ENCODE measurements at regions not wholly inside any gene's neighbourhood (a gene's known extent, or its start where the extent isn't known, plus 50 kb on each side); places are given as distances from the start of the nearest gene placed in this dataset.

DNA sequence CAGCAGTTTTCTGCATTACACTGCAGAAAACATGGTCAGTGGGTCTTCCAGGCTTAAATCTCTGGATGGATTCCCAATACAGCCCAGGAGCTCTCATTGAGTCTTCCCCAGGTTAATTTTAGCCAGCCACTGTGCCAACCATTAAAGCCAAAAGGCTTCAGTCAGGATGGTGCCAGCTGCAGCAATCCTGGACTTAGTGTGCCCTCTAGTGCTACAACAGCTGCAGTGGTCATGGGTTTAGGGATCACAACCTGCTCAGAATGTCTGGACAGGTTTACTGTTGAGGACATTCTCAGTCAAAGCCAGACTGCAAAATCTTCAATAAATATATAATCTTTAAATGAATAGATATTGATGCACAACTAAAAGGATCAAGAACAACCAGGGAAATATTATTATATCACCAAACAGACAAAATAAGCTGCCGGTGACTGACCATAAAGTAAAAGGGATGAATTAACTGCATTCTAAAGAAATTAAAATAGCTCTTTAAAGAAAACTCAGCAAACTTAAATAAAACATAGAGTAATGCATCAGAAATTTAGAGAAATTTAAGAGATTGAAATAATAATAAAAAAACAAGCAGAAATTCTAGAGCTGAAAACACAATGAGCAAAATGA lies 639.9 kb downstream of the SPOCK3 start (continued):
- no peak for TF ChIP-seq RARB (CRISPR knock-in tag; IDR thresholded peaks at IDR 0.05)
- no peak for TF ChIP-seq ZC3H11A (IDR thresholded peaks at IDR 0.05)
- no peak for TF ChIP-seq FOSB (CRISPR knock-in tag; IDR thresholded peaks at IDR 0.05)
- no peak for TF ChIP-seq HDAC2 (IDR thresholded peaks at IDR 0.05)
- TF ChIP-seq PBX3 (IDR thresholded peaks at IDR 0.05): no peak

DNA sequence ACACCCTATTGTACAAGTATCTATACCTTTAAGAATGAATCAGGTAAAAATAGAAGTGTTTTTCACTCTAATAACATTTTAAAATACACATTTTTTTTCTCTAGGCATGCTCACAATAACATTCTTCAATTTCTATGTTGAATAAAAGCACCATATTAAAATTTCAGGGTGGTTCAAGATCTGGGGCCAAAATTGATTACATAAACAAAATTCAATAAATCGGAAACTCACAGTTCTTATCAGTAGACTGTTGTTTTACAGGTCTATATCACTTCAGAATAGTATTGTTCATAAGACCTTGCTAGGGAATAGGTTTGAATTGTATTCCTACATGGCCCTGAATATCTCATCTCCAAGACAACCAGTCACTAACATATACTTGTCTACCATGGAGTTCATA lies 634.0 kb downstream of the SPOCK3 start:
- 46% methylated on average over 1 of the region's 1 CpG for WGBS (ENCODE audit: missing lambda C conversion rate)
- TF ChIP-seq JUN (IDR thresholded peaks at IDR 0.05) (no peak), MAFK (IDR thresholded peaks at IDR 0.05; ENCODE audit: partially characterized antibody) (peak; percentile 47)
- no peak overlapping the region for H3K27ac ChIP-seq
- no peak for DNase-seq (ENCODE audit: low read depth in 1 of 2, low spot score in 1 of 2)
- ChIA-PET CTCF (no interaction called here), POLR2A (no interaction called here)
- H3K4me1 ChIP-seq: no peaks in the 10 kb centered on the region
- no peak overlapping the region for H3K4me2 ChIP-seq
- no peaks in the 10 kb centered on the region for H3K9me3 ChIP-seq
- ATAC-seq: no peak
- H3K4me3 ChIP-seq: no peak overlapping the region
- FAIRE-seq: no peak

DNA sequence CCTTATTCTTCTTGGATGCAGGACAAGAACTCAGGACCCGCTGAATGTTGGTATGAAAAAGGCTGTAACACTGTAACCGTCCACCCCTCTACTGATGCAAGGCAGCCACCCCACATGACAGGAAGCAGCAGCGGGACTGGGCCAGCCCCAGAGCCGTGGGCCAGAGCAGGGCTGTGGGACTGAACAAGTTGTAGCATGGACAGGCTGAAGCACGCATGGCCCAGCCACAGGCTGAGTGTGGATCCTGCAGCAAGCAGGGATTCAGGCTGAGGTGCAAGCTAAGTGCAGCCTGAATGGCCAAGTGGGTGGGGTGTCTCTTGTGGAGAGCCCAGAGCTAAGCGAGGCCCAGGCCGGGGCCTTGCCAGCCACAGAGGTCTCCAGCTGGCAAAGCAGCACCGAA lies 632.2 kb downstream of the SPOCK3 start:
- 50% methylated on average over 8 of the region's 8 CpGs for WGBS (ENCODE audit: missing lambda C conversion rate)
- TF ChIP-seq ZNF302 (CRISPR knock-in tag; IDR thresholded peaks at IDR 0.05): no peak
- TF ChIP-seq, protein P1, sequence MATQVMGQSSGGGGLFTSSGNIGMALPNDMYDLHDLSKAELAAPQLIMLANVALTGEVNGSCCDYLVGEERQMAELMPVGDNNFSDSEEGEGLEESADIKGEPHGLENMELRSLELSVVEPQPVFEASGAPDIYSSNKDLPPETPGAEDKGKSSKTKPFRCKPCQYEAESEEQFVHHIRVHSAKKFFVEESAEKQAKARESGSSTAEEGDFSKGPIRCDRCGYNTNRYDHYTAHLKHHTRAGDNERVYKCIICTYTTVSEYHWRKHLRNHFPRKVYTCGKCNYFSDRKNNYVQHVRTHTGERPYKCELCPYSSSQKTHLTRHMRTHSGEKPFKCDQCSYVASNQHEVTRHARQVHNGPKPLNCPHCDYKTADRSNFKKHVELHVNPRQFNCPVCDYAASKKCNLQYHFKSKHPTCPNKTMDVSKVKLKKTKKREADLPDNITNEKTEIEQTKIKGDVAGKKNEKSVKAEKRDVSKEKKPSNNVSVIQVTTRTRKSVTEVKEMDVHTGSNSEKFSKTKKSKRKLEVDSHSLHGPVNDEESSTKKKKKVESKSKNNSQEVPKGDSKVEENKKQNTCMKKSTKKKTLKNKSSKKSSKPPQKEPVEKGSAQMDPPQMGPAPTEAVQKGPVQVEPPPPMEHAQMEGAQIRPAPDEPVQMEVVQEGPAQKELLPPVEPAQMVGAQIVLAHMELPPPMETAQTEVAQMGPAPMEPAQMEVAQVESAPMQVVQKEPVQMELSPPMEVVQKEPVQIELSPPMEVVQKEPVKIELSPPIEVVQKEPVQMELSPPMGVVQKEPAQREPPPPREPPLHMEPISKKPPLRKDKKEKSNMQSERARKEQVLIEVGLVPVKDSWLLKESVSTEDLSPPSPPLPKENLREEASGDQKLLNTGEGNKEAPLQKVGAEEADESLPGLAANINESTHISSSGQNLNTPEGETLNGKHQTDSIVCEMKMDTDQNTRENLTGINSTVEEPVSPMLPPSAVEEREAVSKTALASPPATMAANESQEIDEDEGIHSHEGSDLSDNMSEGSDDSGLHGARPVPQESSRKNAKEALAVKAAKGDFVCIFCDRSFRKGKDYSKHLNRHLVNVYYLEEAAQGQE (IDR thresholded peaks at IDR 0.05): no peak
- no peak for TF ChIP-seq TP53 (CRISPR knock-in tag; IDR thresholded peaks at IDR 0.05)
- TF ChIP-seq ZC3H11A (IDR thresholded peaks at IDR 0.05): no peak
- no peak for TF ChIP-seq PHF8 (IDR thresholded peaks at IDR 0.05; ENCODE audit: borderline replicate concordance, low read depth)
- TF ChIP-seq HES2 (IDR thresholded peaks at IDR 0.05): no peak
- TF ChIP-seq FOSL2 (IDR thresholded peaks at IDR 0.05): no peak
- no peak for TF ChIP-seq FOSL2 (CRISPR knock-in tag; IDR thresholded peaks at IDR 0.05)
- TF ChIP-seq POLR2A (IDR thresholded peaks at IDR 0.05; ENCODE audit: low read length): no peak
- TF ChIP-seq NR3C1 (IDR thresholded peaks at IDR 0.05): no peak
- no peak for TF ChIP-seq GATA3 (IDR thresholded peaks at IDR 0.05; ENCODE audit: borderline replicate concordance)
- TF ChIP-seq, protein P2, sequence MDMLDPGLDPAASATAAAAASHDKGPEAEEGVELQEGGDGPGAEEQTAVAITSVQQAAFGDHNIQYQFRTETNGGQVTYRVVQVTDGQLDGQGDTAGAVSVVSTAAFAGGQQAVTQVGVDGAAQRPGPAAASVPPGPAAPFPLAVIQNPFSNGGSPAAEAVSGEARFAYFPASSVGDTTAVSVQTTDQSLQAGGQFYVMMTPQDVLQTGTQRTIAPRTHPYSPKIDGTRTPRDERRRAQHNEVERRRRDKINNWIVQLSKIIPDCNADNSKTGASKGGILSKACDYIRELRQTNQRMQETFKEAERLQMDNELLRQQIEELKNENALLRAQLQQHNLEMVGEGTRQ (IDR thresholded peaks at IDR 0.05): no peak
- TF ChIP-seq SREBF2 (IDR thresholded peaks at IDR 0.05): no peak
- no peak for TF ChIP-seq CBX2 (IDR thresholded peaks at IDR 0.05; ENCODE audit: borderline replicate concordance, low read depth)
- TF ChIP-seq KDM1A (IDR thresholded peaks at IDR 0.05; ENCODE audit: low read depth): no peak
- no peak for TF ChIP-seq HOXA7 (CRISPR knock-in tag; IDR thresholded peaks at IDR 0.05)
- no peak for TF ChIP-seq CHD4 (IDR thresholded peaks at IDR 0.05; ENCODE audit: borderline replicate concordance)
- TF ChIP-seq EHMT2 (IDR thresholded peaks at IDR 0.05; ENCODE audit: low read depth): no peak
- no peak for TF ChIP-seq EP300 (IDR thresholded peaks at IDR 0.05)
- no peak for TF ChIP-seq ELK1 (IDR thresholded peaks at IDR 0.05; ENCODE audit: low read depth, low read length)
- TF ChIP-seq RCOR1 (IDR thresholded peaks at IDR 0.05; ENCODE audit: low read depth, low read length): no peak
- CTCF ChIA-PET: interaction anchor here (1.1 kb wide), 1 partner anchor 8 kb away, joined by 3 read pairs; no protein-coding TSS in a partner anchor

More for the DNA sequence above, 632.2 kb downstream of the SPOCK3 start:
- no peaks in the 10 kb centered on the region for H3K4me1 ChIP-seq
- no peak overlapping the region for H3K27ac ChIP-seq
- POLR2A ChIA-PET: no interaction called here
- no peak for DNase-seq (ENCODE audit: low read depth in 1 of 2, low spot score in 1 of 2)
- H3K4me3 ChIP-seq: no peak overlapping the region
- ATAC-seq: no peak
- H3K4me2 ChIP-seq: no peak overlapping the region
- no peaks in the 10 kb centered on the region for H3K9me3 ChIP-seq
- no peak for FAIRE-seq
